HCT116 (cell line): ENCODE measurements at regions not wholly inside any gene's neighbourhood (a gene's known extent, or its start where the extent isn't known, plus 50 kb on each side); places are given as distances from the start of the nearest gene placed in this dataset.

ENCODE experiments used
- ATAC-seq: fragments of 200-7000 bp; cut with Tn5 transposase; 2 replicates; pipeline ENCODE4 v1.9.1; 2020; ENCODE audit warnings: mild to moderate bottlenecking, moderate library complexity
- BruUV-seq: library from RNA; stranded (reverse); fragments of 400-500 nt; replicated peaks from 2 replicates; lab custom pipeline; 2021; lab: Mats Ljungman, UMichigan
- CTCF ChIA-PET: fragments of 300-600 bp; sonication (Branson Sonifier 250); formaldehyde crosslinking; loops from one replicate; lab custom pipeline; 2021; ENCODE audit warnings: antibody characterized with exemption; lab: Charles Lee
- POLR2A ChIA-PET: fragments of 300-600, 350-600 bp; sonication (Branson Sonifier 250); formaldehyde crosslinking; loops from one replicate; lab custom pipeline; 2021; ENCODE audit warnings: antibody characterized with exemption; lab: Charles Lee
- RAD21 ChIA-PET, 2 experiments: fragments of 300-600 bp; sonication (Branson Sonifier 250); formaldehyde crosslinking; loops; one replicate each; lab custom pipeline; 2023; ENCODE audit warnings: low total read pairs in 2 of 2; ENCODE audit not compliant: uncharacterized antibody in 2 of 2, unreplicated experiment in 2 of 2, low non-redundant PET in 1 of 2; lab: Charles Lee
- DNase-seq: peaks from one replicate; pipeline ENCODE4 v3.0.0-alpha.2; 2010; ENCODE audit warnings: low read depth, low spot score
- H2AFZ ChIP-seq: fragments of 200-600 bp; shearing (Covaris generic), sonication (generic); 2 replicates; pipeline ENCODE4 v1.6.1; 2017; ENCODE audit warnings: low read depth, mixed run types, mixed read lengths, antibody characterized with exemption, low read length; ENCODE audit not compliant: poor library complexity, severe bottlenecking
- H3K27ac ChIP-seq: 2 replicates; pipeline ENCODE4 v1.5.1; 2012; ENCODE audit warnings: low read depth, low read length
- H3K27me3 ChIP-seq: fragments of 200-600 bp; sonication (generic); 2 replicates; pipeline ENCODE4 v1.6.1; 2016; ENCODE audit warnings: mixed run types, low read length, mixed read lengths; ENCODE audit not compliant: insufficient read depth
- H3K36me3 ChIP-seq, 2 experiments: fragments of 200-500 bp in 1 of 2; fragments of 200-600 bp in 1 of 2; sonication (Bioruptor generic) in 1 of 2; sonication (generic) in 1 of 2; 2 replicates each; pipeline versions ENCODE4 v1.5.1 to v1.6.1; 2014 to 2016; ENCODE audit warnings: low read length in 2 of 2, inconsistent platforms in 1 of 2, mixed read lengths in 1 of 2, mixed run types in 1 of 2; ENCODE audit not compliant: insufficient read depth in 2 of 2, control insufficient read depth in 1 of 2
- H3K4me1 ChIP-seq, 2 experiments: fragments of 200-600 bp in 1 of 2; sonication (generic) in 1 of 2; 2 replicates each; pipeline versions ENCODE4 v1.5.1 to v1.6.1; 2012 to 2017; ENCODE audit warnings: low read length in 2 of 2, inconsistent platforms in 1 of 2, mild to moderate bottlenecking in 1 of 2, mixed read lengths in 1 of 2, mixed run types in 1 of 2, moderate library complexity in 1 of 2; ENCODE audit not compliant: insufficient read depth in 2 of 2, control insufficient read depth in 1 of 2
- H3K4me2 ChIP-seq: fragments of 200-600 bp; sonication (generic); 2 replicates; pipeline ENCODE4 v1.6.1; 2017; ENCODE audit warnings: mixed run types, low read length, mixed read lengths
- H3K4me3 ChIP-seq, 2 experiments: fragments of 200-600 bp in 1 of 2; sonication (generic) in 1 of 2; replicated peaks in 1 of 2; 2 replicates each; pipeline ENCODE4 v1.5.1; 2011 to 2016; ENCODE audit warnings: low read length in 2 of 2, control low read depth in 1 of 2, low read depth in 1 of 2, mild to moderate bottlenecking in 1 of 2, mixed read lengths in 1 of 2, mixed run types in 1 of 2
- H3K79me2 ChIP-seq: fragments of 200-600 bp; sonication (generic); 2 replicates; pipeline ENCODE4 v1.6.1; 2017; ENCODE audit warnings: mild to moderate bottlenecking, mixed run types, low read length, moderate library complexity, mixed read lengths; ENCODE audit not compliant: insufficient read depth
- H3K9ac ChIP-seq: fragments of 200-600 bp; sonication (generic); 2 replicates; pipeline ENCODE4 v1.6.1; 2016; ENCODE audit warnings: low read length, mixed read lengths
- H3K9me2 ChIP-seq: fragments of 200-600 bp; sonication (generic), shearing (Covaris generic); 2 replicates; pipeline ENCODE4 v1.6.1; 2017; ENCODE audit warnings: mixed run types, mild to moderate bottlenecking, moderate library complexity; ENCODE audit not compliant: insufficient read depth
- H3K9me3 ChIP-seq, 2 experiments: fragments of 200-500 bp in 1 of 2; fragments of 200-600 bp in 1 of 2; sonication (Bioruptor generic) in 1 of 2; sonication (generic) in 1 of 2; 2 replicates each; pipeline ENCODE4 v1.6.1; 2014 to 2017; ENCODE audit warnings: low read length in 2 of 2, mixed read lengths in 2 of 2, inconsistent platforms in 1 of 2, low read depth in 1 of 2, mild to moderate bottlenecking in 1 of 2, mixed run types in 1 of 2, moderate library complexity in 1 of 2; ENCODE audit not compliant: control insufficient read depth in 1 of 2, insufficient read depth in 1 of 2
- H4K20me1 ChIP-seq: fragments of 200-600 bp; sonication (generic), shearing (Covaris generic); 2 replicates; pipeline ENCODE4 v1.6.1; 2017; ENCODE audit warnings: mixed run types, mild to moderate bottlenecking, moderate library complexity; ENCODE audit not compliant: insufficient read depth
- CBX3 ChIP-seq: IDR thresholded peaks from 2 replicates; pipeline ENCODE4 v1.6.1; 2012; ENCODE audit warnings: low read depth
- ELF1 ChIP-seq: IDR thresholded peaks from 2 replicates; pipeline ENCODE4 v1.6.1; 2012; ENCODE audit warnings: low read depth, borderline replicate concordance
- FOSL1 ChIP-seq: IDR thresholded peaks from 2 replicates; pipeline ENCODE4 v1.6.1; 2012; ENCODE audit warnings: low read depth
- JUND ChIP-seq: IDR thresholded peaks from 2 replicates; pipeline ENCODE4 v1.6.1; 2012
- RAD21 ChIP-seq: IDR thresholded peaks from 2 replicates; pipeline ENCODE4 v1.6.1; 2012; ENCODE audit warnings: low read depth, mild to moderate bottlenecking
- TCF7L2 ChIP-seq: IDR thresholded peaks from 2 replicates; pipeline ENCODE4 v1.7.0; 2011; ENCODE audit warnings: borderline replicate concordance, inconsistent platforms; ENCODE audit not compliant: insufficient read depth, insufficient read length; ENCODE audit errors: extremely low read depth
- ZFX ChIP-seq: fragments of 450-650 bp; IDR thresholded peaks from 2 replicates; pipeline ENCODE4 v1.6.1; 2017
- ZNF274 ChIP-seq: fragments of 200-500 bp; sonication (Bioruptor generic); IDR thresholded peaks from 2 replicates; pipeline ENCODE4 v1.6.1; 2014; ENCODE audit warnings: mild to moderate bottlenecking, low read depth, low read length, inconsistent platforms
- intact Hi-C: fragments of 100-400 bp; cut with micrococcal nuclease; formaldehyde crosslinking; loops from 2 replicates; pipeline ENCODE4 v1.10.0; 2022
- TF ChIP-seq, protein P1 (sequence below), 3 experiments: fragments of 200-600 bp in 1 of 3; sonication (generic) in 1 of 3; IDR thresholded peaks in 2 of 3; conservative IDR thresholded peaks in 1 of 3; 2 replicates each; pipeline ENCODE4 v1.5.1; 2012 to 2017; ENCODE audit warnings: low read depth in 2 of 3, low read length in 2 of 3, antibody characterized with exemption in 1 of 3, borderline replicate concordance in 1 of 3, control low read depth in 1 of 3, mild to moderate bottlenecking in 1 of 3, mixed read lengths in 1 of 3, mixed run types in 1 of 3, moderate library complexity in 1 of 3; ENCODE audit not compliant: insufficient read depth in 1 of 3
- TF ChIP-seq, protein P2 (sequence below): IDR thresholded peaks from 2 replicates; pipeline ENCODE4 v1.6.1; 2012; ENCODE audit warnings: low read depth
- TF ChIP-seq, protein P3 (sequence below): IDR thresholded peaks from 2 replicates; pipeline ENCODE4 v1.6.1; 2012

DNA sequence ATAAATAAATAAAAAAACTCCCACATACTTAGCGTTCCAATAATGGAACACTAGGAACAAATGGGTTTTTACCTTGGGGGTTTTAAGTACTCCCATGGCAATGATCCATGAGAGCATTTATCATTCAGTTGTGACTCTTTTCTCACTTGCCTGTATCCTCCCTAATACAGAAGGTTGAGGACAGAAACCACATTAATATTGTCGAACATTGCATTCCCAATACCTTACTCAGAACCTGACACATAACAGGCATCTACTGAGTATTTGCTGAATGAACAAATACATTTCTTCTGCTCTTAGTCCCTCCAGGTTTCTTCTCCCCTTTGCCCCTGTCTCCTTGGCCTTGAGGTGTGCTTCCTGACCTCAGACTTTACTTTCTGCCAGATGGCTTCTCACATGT, 175.9 kb downstream of the CEMIP2 start:
- Histone ChIP-seq H3K4me2 (no peak overlapping the region), H3K27ac (no peak overlapping the region), H2AFZ (no peak overlapping the region), H4K20me1 (no peaks in the 10 kb centered on the region), H3K36me3 (no peaks in the 10 kb centered on the region), H3K27me3 (peaks cover 8% of the 10 kb centered on the region; the same call in 1 of the 2 replicates), H3K4me1 (no peaks in the 10 kb centered on the region), H3K9me2 (no peaks in the 10 kb centered on the region), H3K9ac (no peak overlapping the region), H3K9me3 (no peaks in the 10 kb centered on the region), H3K4me3 (no peak overlapping the region), H3K79me2 (no peaks in the 10 kb centered on the region)
- ATAC-seq = no peak
- POLR2A ChIA-PET = no interaction called here
- intact Hi-C loops = no loop called here
- TF ChIP-seq FOSL1 (no peak), ZFX (no peak), JUND (no peak), ELF1 (no peak), TCF7L2 (no peak), RAD21 (no peak), CBX3 (no peak), ZNF274 (no peak)
- TF ChIP-seq, protein P1, sequence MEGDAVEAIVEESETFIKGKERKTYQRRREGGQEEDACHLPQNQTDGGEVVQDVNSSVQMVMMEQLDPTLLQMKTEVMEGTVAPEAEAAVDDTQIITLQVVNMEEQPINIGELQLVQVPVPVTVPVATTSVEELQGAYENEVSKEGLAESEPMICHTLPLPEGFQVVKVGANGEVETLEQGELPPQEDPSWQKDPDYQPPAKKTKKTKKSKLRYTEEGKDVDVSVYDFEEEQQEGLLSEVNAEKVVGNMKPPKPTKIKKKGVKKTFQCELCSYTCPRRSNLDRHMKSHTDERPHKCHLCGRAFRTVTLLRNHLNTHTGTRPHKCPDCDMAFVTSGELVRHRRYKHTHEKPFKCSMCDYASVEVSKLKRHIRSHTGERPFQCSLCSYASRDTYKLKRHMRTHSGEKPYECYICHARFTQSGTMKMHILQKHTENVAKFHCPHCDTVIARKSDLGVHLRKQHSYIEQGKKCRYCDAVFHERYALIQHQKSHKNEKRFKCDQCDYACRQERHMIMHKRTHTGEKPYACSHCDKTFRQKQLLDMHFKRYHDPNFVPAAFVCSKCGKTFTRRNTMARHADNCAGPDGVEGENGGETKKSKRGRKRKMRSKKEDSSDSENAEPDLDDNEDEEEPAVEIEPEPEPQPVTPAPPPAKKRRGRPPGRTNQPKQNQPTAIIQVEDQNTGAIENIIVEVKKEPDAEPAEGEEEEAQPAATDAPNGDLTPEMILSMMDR (IDR thresholded peaks at IDR 0.05 in 2 of 3, conservative IDR thresholded peaks at IDR 0.05 in 1 of 3; ENCODE audit: borderline replicate concordance in 1 of 3, insufficient read depth in 1 of 3, low read depth in 2 of 3, low read length in 2 of 3) = no peak
- TF ChIP-seq, protein P2, sequence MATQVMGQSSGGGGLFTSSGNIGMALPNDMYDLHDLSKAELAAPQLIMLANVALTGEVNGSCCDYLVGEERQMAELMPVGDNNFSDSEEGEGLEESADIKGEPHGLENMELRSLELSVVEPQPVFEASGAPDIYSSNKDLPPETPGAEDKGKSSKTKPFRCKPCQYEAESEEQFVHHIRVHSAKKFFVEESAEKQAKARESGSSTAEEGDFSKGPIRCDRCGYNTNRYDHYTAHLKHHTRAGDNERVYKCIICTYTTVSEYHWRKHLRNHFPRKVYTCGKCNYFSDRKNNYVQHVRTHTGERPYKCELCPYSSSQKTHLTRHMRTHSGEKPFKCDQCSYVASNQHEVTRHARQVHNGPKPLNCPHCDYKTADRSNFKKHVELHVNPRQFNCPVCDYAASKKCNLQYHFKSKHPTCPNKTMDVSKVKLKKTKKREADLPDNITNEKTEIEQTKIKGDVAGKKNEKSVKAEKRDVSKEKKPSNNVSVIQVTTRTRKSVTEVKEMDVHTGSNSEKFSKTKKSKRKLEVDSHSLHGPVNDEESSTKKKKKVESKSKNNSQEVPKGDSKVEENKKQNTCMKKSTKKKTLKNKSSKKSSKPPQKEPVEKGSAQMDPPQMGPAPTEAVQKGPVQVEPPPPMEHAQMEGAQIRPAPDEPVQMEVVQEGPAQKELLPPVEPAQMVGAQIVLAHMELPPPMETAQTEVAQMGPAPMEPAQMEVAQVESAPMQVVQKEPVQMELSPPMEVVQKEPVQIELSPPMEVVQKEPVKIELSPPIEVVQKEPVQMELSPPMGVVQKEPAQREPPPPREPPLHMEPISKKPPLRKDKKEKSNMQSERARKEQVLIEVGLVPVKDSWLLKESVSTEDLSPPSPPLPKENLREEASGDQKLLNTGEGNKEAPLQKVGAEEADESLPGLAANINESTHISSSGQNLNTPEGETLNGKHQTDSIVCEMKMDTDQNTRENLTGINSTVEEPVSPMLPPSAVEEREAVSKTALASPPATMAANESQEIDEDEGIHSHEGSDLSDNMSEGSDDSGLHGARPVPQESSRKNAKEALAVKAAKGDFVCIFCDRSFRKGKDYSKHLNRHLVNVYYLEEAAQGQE = no peak
- TF ChIP-seq, protein P3, sequence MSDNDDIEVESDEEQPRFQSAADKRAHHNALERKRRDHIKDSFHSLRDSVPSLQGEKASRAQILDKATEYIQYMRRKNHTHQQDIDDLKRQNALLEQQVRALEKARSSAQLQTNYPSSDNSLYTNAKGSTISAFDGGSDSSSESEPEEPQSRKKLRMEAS = no peak
- no TSS peak for BruUV-seq
- CTCF ChIA-PET = no interaction called here
- no peak for DNase-seq
- RAD21 ChIA-PET = no interaction called here
